MM.1S (cell line): ENCODE measurements at regions not wholly inside any gene's neighbourhood (a gene's known extent, or its start where the extent isn't known, plus 50 kb on each side); places are given as distances from the start of the nearest gene placed in this dataset.

Experiments
- DNase-seq: peaks from one replicate; pipeline ENCODE4 v3.0.0-alpha.2; 2015
- H2AFZ ChIP-seq: fragments of 300-600 bp; sonication (generic); 2 replicates; pipeline ENCODE4 v1.6.0; 2016; ENCODE audit warnings: antibody characterized with exemption, low read length
- H3F3A ChIP-seq: fragments of 300-600 bp; sonication (generic); 2 replicates; pipeline ENCODE4 v1.6.1; 2016; ENCODE audit warnings: mild to moderate bottlenecking, antibody characterized with exemption, low read length, moderate library complexity, mixed read lengths; ENCODE audit not compliant: insufficient read depth
- H3K27ac ChIP-seq: fragments of 300-600 bp; sonication (generic); 2 replicates; pipeline ENCODE4 v1.5.1; 2016; ENCODE audit warnings: mild to moderate bottlenecking, low read length
- H3K27me3 ChIP-seq: fragments of 300-600 bp; sonication (generic); replicated peaks from 2 replicates; pipeline ENCODE4 v1.6.0; 2016; ENCODE audit warnings: low read length; ENCODE audit not compliant: insufficient read depth
- H3K36me3 ChIP-seq: fragments of 300-600 bp; sonication (generic); replicated peaks from 2 replicates; pipeline ENCODE4 v1.6.1; 2016; ENCODE audit warnings: mild to moderate bottlenecking, low read length, mixed read lengths; ENCODE audit not compliant: insufficient read depth
- H3K4me1 ChIP-seq: fragments of 300-600 bp; sonication (generic); 2 replicates; pipeline ENCODE4 v1.6.1; 2016; ENCODE audit warnings: low read length, mixed read lengths
- H3K4me2 ChIP-seq: fragments of 300-600 bp; sonication (generic); 2 replicates; pipeline ENCODE4 v1.6.0; 2016; ENCODE audit warnings: low read depth, low read length
- H3K4me3 ChIP-seq: fragments of 300-600 bp; sonication (generic); 2 replicates; pipeline ENCODE4 v1.5.1; 2016; ENCODE audit warnings: low read length, mixed read lengths
- H3K79me2 ChIP-seq: fragments of 300-600 bp; sonication (generic); 2 replicates; pipeline ENCODE4 v1.6.1; 2016; ENCODE audit warnings: mixed run types, low read length, mixed read lengths
- H3K9ac ChIP-seq: fragments of 300-600 bp; sonication (generic); 2 replicates; pipeline ENCODE4 v1.6.1; 2016; ENCODE audit warnings: low read length, mixed read lengths
- H3K9me2 ChIP-seq: fragments of 300-600 bp; sonication (generic); replicated peaks from 2 replicates; pipeline ENCODE4 v1.6.1; 2016; ENCODE audit warnings: mild to moderate bottlenecking, low read length, mixed read lengths; ENCODE audit not compliant: insufficient read depth
- H3K9me3 ChIP-seq: fragments of 300-600 bp; sonication (generic); replicated peaks from 2 replicates; pipeline ENCODE4 v1.6.1; 2016; ENCODE audit warnings: mild to moderate bottlenecking, low read length, mixed read lengths; ENCODE audit not compliant: insufficient read depth
- H4K20me1 ChIP-seq: fragments of 300-600 bp; sonication (generic); 2 replicates; pipeline ENCODE4 v1.6.1; 2016; ENCODE audit warnings: mild to moderate bottlenecking, low read length, moderate library complexity, mixed read lengths; ENCODE audit not compliant: insufficient read depth
- EZH2 ChIP-seq: fragments of 300-600 bp; sonication (generic); optimal IDR thresholded peaks from 2 replicates; pipeline ENCODE3; 2017; ENCODE audit warnings: low read depth, mild to moderate bottlenecking, antibody characterized with exemption, low read length, mixed read lengths
- EZH2phosphoT487 ChIP-seq: fragments of 300-600 bp; sonication (generic); IDR thresholded peaks from 2 replicates; pipeline ENCODE4 v1.6.1; 2018; ENCODE audit warnings: antibody characterized with exemption, low read length
- TF ChIP-seq, protein P1 (sequence below): fragments of 300-600 bp; sonication (generic); IDR thresholded peaks from 2 replicates; pipeline ENCODE4 v1.5.1; 2016; ENCODE audit warnings: antibody characterized with exemption, low read length, mixed read lengths

DNA sequence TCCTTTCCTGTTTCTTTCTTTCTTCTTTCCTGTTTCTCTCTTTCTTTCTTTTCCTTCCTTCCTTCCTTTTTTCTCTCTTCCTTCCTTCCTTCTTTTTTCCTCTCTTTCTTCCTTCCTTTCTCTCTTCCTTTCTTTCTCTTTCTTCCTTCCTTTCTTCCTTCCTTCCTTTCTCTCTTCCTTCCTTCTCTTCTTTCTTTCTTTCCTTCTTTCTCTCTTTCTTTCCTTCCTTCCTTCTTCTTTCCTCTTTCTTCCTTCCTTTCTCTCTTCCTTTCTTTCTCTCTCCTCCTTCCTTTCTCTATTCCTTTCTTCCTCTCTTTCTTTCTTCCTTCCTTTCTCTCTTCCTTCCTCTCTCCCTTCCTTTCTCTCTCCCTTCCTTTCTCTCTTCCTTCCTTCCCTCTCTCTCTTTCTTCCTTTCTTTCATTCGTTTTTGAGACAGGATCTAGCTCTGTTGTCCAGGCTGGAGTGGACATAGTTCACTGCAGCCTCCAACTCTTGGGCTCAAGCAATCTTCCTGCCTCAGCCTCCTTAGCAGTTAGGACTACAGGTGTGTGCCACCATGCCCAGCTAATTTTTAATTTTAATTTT, 170.8 kb upstream of the GMDS start:
- H3K27me3 ChIP-seq = no peaks in the 10 kb centered on the region
- no peak overlapping the region for H3K4me3 ChIP-seq
- no peak for DNase-seq
- no peak overlapping the region for H3K9ac ChIP-seq
- no peaks in the 10 kb centered on the region for H3K9me2 ChIP-seq
- no peaks in the 10 kb centered on the region for H4K20me1 ChIP-seq
- no peaks in the 10 kb centered on the region for H3F3A ChIP-seq
- H3K36me3 ChIP-seq = no peaks in the 10 kb centered on the region
- H3K79me2 ChIP-seq = no peaks in the 10 kb centered on the region
- no peak overlapping the region for H3K4me2 ChIP-seq
- no peaks in the 10 kb centered on the region for H3K9me3 ChIP-seq
- TF ChIP-seq EZH2 (no peak), EZH2phosphoT487 (no peak)
- TF ChIP-seq, protein P1, sequence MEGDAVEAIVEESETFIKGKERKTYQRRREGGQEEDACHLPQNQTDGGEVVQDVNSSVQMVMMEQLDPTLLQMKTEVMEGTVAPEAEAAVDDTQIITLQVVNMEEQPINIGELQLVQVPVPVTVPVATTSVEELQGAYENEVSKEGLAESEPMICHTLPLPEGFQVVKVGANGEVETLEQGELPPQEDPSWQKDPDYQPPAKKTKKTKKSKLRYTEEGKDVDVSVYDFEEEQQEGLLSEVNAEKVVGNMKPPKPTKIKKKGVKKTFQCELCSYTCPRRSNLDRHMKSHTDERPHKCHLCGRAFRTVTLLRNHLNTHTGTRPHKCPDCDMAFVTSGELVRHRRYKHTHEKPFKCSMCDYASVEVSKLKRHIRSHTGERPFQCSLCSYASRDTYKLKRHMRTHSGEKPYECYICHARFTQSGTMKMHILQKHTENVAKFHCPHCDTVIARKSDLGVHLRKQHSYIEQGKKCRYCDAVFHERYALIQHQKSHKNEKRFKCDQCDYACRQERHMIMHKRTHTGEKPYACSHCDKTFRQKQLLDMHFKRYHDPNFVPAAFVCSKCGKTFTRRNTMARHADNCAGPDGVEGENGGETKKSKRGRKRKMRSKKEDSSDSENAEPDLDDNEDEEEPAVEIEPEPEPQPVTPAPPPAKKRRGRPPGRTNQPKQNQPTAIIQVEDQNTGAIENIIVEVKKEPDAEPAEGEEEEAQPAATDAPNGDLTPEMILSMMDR = no peak
- no peaks in the 10 kb centered on the region for H3K4me1 ChIP-seq
- no peak overlapping the region for H2AFZ ChIP-seq
- no peak overlapping the region for H3K27ac ChIP-seq

DNA sequence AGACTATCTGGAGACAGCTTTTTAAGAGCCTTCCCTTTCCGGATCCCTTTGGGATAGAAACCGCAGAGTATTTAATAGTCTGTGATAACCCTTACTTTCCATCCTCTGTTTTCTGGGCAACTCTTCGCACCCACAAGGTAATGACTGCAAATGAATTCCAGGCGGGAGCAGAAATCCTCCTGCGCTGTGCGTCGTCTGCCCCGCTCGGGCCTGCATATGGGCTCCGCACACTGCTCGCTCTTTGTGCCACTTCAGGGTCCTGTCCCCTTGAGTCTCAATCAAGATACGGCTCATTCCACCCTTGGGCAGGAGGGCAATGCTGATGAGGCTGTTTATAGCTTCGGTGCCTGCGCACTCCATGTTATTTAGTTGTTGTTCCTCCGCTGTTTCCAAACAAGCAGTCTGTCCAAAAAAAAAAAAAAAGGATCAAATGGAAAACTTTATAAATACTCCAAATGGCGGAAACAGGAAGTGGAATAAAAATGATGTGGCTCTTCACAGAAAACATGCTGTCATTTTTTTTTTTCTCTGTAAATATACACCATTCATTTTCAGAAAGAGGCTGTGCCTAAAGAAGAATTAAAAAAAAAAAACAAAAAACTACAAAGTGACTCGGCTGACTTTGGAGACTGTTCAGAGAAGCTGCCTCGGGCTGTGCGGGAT, 169.6 kb upstream of the GMDS start:
- TF ChIP-seq EZH2 (no peak), EZH2phosphoT487 (no peak)
- TF ChIP-seq, protein P1 = no peak
- H3K27ac ChIP-seq = no peak overlapping the region
- no peaks in the 10 kb centered on the region for H3K27me3 ChIP-seq
- H3K4me3 ChIP-seq = no peak overlapping the region
- no peaks in the 10 kb centered on the region for H3K9me2 ChIP-seq
- H3F3A ChIP-seq = no peaks in the 10 kb centered on the region
- H3K9ac ChIP-seq = no peak overlapping the region
- no peak overlapping the region for H2AFZ ChIP-seq
- H3K4me2 ChIP-seq = no peak overlapping the region
- no peak for DNase-seq
- H4K20me1 ChIP-seq = no peaks in the 10 kb centered on the region
- no peaks in the 10 kb centered on the region for H3K4me1 ChIP-seq
- no peaks in the 10 kb centered on the region for H3K9me3 ChIP-seq
- no peaks in the 10 kb centered on the region for H3K79me2 ChIP-seq
- H3K36me3 ChIP-seq = no peaks in the 10 kb centered on the region

DNA sequence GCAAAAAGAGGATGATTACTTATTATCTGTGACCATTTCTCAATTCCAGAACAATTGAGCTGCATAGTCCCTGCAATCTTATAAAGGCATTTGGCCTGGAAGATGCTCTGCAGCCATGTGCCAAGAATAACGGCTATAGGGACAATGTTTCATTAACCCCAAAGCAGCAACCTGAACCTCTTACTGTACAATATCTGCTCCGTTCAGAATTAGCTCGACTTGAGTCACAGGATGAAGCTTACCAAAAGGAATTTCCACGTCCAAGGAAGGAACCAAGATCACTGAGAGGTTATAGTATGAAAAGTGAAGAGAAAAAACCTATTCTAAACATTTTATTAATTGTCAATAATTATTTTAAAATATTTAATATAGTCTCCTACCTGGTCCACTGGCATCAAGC, 167.3 kb upstream of the GMDS start:
- H3F3A ChIP-seq = no peaks in the 10 kb centered on the region
- no peak overlapping the region for H3K4me3 ChIP-seq
- H3K36me3 ChIP-seq = no peaks in the 10 kb centered on the region
- H3K27me3 ChIP-seq = no peaks in the 10 kb centered on the region
- DNase-seq = no peak
- TF ChIP-seq, protein P1 = no peak
- no peak for TF ChIP-seq EZH2phosphoT487
- H3K9ac ChIP-seq = no peak overlapping the region
- no peaks in the 10 kb centered on the region for H3K79me2 ChIP-seq
- H3K9me2 ChIP-seq = no peaks in the 10 kb centered on the region
- no peaks in the 10 kb centered on the region for H3K4me1 ChIP-seq
- H2AFZ ChIP-seq = no peak overlapping the region
- H4K20me1 ChIP-seq = no peaks in the 10 kb centered on the region
- no peak overlapping the region for H3K27ac ChIP-seq
- H3K9me3 ChIP-seq = no peaks in the 10 kb centered on the region
- H3K4me2 ChIP-seq = no peak overlapping the region
